Endothelial cell of umbilical vein (primary cell): ENCODE measurements at regions not wholly inside any gene's neighbourhood (a gene's known extent, or its start where the extent isn't known, plus 50 kb on each side); places are given as distances from the start of the nearest gene placed in this dataset.

Source experiments
- BruUV-seq: library from RNA; stranded (reverse); fragments of 400-500 nt; replicated peaks from 2 replicates; lab custom pipeline; 2021; lab: Mats Ljungman, UMichigan
- CTCF ChIA-PET: fragments of 300-600, 350-600 bp; sonication (Branson Sonifier 250); formaldehyde crosslinking; loops from one replicate; lab custom pipeline; 2021; ENCODE audit warnings: antibody characterized with exemption, inconsistent platforms; lab: Charles Lee
- POLR2A ChIA-PET: fragments of 300-600, 350-600 bp; sonication (Branson Sonifier 250); formaldehyde crosslinking; loops from one replicate; lab custom pipeline; 2021; ENCODE audit warnings: antibody characterized with exemption, inconsistent platforms; lab: Charles Lee
- DNase-seq: peaks from one replicate; pipeline ENCODE4 v3.0.0-alpha.2; 2011; ENCODE audit warnings: low read depth, low spot score
- FAIRE-seq: peaks from 2 replicates; lab custom pipeline; 2011; peaks lifted over from hg19 to GRCh38; lab: Jason Lieb, UNC
- H2AFZ ChIP-seq: 2 replicates; pipeline ENCODE4 v1.6.0; 2012; ENCODE audit warnings: low read depth, low read length, control low read depth, inconsistent platforms
- H3K27ac ChIP-seq: 2 replicates; pipeline ENCODE4 v1.5.1; 2011; ENCODE audit warnings: low read depth, mild to moderate bottlenecking, control low read depth, low read length, moderate library complexity; ENCODE audit not compliant: insufficient read depth
- H3K27me3 ChIP-seq, 2 experiments: 2 replicates each; pipeline versions ENCODE4 v1.6.0 to v1.6.1; 2011; ENCODE audit warnings: low read length in 2 of 2, mixed read lengths in 1 of 2; ENCODE audit not compliant: control insufficient read depth in 2 of 2, insufficient read depth in 2 of 2
- H3K36me3 ChIP-seq, 2 experiments: 2 replicates in 1 of 2; 3 replicates in 1 of 2; pipeline ENCODE4 v1.5.1; 2011; ENCODE audit warnings: low read length in 2 of 2, mild to moderate bottlenecking in 1 of 2, moderate library complexity in 1 of 2; ENCODE audit not compliant: control insufficient read depth in 2 of 2, insufficient read depth in 2 of 2; ENCODE audit errors: extremely low read depth in 1 of 2
- H3K4me1 ChIP-seq: 3 replicates; pipeline ENCODE4 v1.5.1; 2011; ENCODE audit warnings: mild to moderate bottlenecking, low read length; ENCODE audit not compliant: control insufficient read depth, insufficient read depth; ENCODE audit errors: extremely low read depth
- H3K4me2 ChIP-seq: 2 replicates; pipeline ENCODE4 v1.6.1; 2011; ENCODE audit warnings: low read length, control low read depth, mixed read lengths; ENCODE audit not compliant: insufficient read depth
- H3K4me3 ChIP-seq, 3 experiments: fragments of 200-600 bp in 1 of 3; sonication (generic), shearing (Covaris generic) in 1 of 3; replicated peaks in 1 of 3; 2 replicates each; pipeline ENCODE4 v1.5.1; 2011 to 2016; ENCODE audit warnings: control low read depth in 3 of 3, low read length in 3 of 3, mild to moderate bottlenecking in 2 of 3, inconsistent platforms in 1 of 3, low read depth in 1 of 3, moderate library complexity in 1 of 3; ENCODE audit not compliant: insufficient read depth in 1 of 3
- H3K79me2 ChIP-seq: 2 replicates; pipeline ENCODE4 v1.6.0; 2012; ENCODE audit warnings: low read length, inconsistent platforms; ENCODE audit not compliant: control insufficient read depth, insufficient read depth
- H3K9ac ChIP-seq: replicated peaks from 2 replicates; pipeline ENCODE3; 2011; ENCODE audit warnings: low read length, control low read depth; ENCODE audit not compliant: insufficient read depth; ENCODE audit errors: extremely low read depth
- H3K9me1 ChIP-seq: replicated peaks from 3 replicates; pipeline ENCODE4 v1.6.0; 2011; ENCODE audit warnings: mild to moderate bottlenecking, low read length; ENCODE audit not compliant: control insufficient read depth, insufficient read depth; ENCODE audit errors: extremely low read depth
- H3K9me3 ChIP-seq: replicated peaks from 2 replicates; pipeline ENCODE4 v1.5.1; 2012; ENCODE audit warnings: low read length, inconsistent platforms; ENCODE audit not compliant: control insufficient read depth, insufficient read depth
- H4K20me1 ChIP-seq: replicated peaks from 2 replicates; pipeline ENCODE3; 2011; ENCODE audit warnings: mild to moderate bottlenecking, low read length; ENCODE audit not compliant: control insufficient read depth, insufficient read depth; ENCODE audit errors: extremely low read depth
- CTCF ChIP-seq, 2 donors: IDR thresholded peaks; 1 replicate in 1 of 2; 2 replicates in 1 of 2; pipeline ENCODE4 v1.5.1; 2011; ENCODE audit warnings: low read length in 2 of 2, mild to moderate bottlenecking in 2 of 2, moderate library complexity in 2 of 2, control low read depth in 1 of 2, inconsistent platforms in 1 of 2, low read depth in 1 of 2; ENCODE audit not compliant: insufficient read depth in 1 of 2; ENCODE audit errors: extremely low read depth in 1 of 2
- FOS ChIP-seq: IDR thresholded peaks from 2 replicates; pipeline ENCODE4 v1.6.1; 2011; ENCODE audit warnings: mild to moderate bottlenecking, low read length, moderate library complexity, borderline replicate concordance; ENCODE audit not compliant: insufficient read depth
- GATA2 ChIP-seq: IDR thresholded peaks from 2 replicates; pipeline ENCODE4 v1.7.0; 2011; ENCODE audit warnings: low read depth, mild to moderate bottlenecking, moderate library complexity, mixed read lengths, low read length; ENCODE audit not compliant: insufficient read length, insufficient read depth
- MAX ChIP-seq: IDR thresholded peaks from 2 replicates; pipeline ENCODE4 v1.6.1; 2011; ENCODE audit not compliant: insufficient read depth, insufficient read length
- MYC ChIP-seq: IDR thresholded peaks from one replicate; pipeline ENCODE4 v1.6.1; 2011; ENCODE audit warnings: mild to moderate bottlenecking, low read depth, low read length
- POLR2A ChIP-seq: IDR thresholded peaks from 2 replicates; pipeline ENCODE4 v1.6.1; 2012; ENCODE audit warnings: low read depth, mild to moderate bottlenecking, control low read depth, low read length
- dilution Hi-C: fragments of 300-500 bp; cut with MboI; formaldehyde crosslinking; loops from one replicate; pipeline ENCODE4 v1.15.0; 2019; ENCODE audit warnings: low sequenced_read_pairs; ENCODE audit not compliant: extremely low pct_ligation_motif_present
- intact Hi-C: fragments of 100-400 bp; cut with micrococcal nuclease; formaldehyde crosslinking; loops from one replicate; pipeline ENCODE4 v1.10.0; 2022

- no peak for FAIRE-seq
- dilution Hi-C loops: no loop called here
Observed at GRCh38 chr3:88235102-88235501, 85.3 kb downstream of the C3orf38 start.

More at GRCh38 chr3:88235102-88235501, 85.3 kb downstream of the C3orf38 start:
- intact Hi-C loops: no loop called here
- Histone ChIP-seq H3K4me3 (no peak overlapping the region), H3K27me3 (no peaks in the 10 kb centered on the region), H3K36me3 (no peaks in the 10 kb centered on the region), H2AFZ (no peak overlapping the region), H3K4me2 (no peak overlapping the region), H3K9me3 (no peaks in the 10 kb centered on the region), H4K20me1 (no peaks in the 10 kb centered on the region), H3K27ac (no peak overlapping the region), H3K4me1 (no peaks in the 10 kb centered on the region), H3K9ac (no peak overlapping the region), H3K79me2 (no peaks in the 10 kb centered on the region), H3K9me1 (no peaks in the 10 kb centered on the region)
- ChIA-PET POLR2A (no interaction called here), CTCF (no interaction called here)
- BruUV-seq: no TSS peak
- TF ChIP-seq CTCF (IDR thresholded peaks at IDR 0.05; ENCODE audit: extremely low read depth in 1 of 2, insufficient read depth in 1 of 2, low read depth in 1 of 2, low read length in 2 of 2) (no peak), MAX (no peak), MYC (no peak), GATA2 (no peak), POLR2A (no peak), FOS (no peak)
- DNase-seq: no peak
